Amygdala (tissue), 56 donors: ENCODE measurements at regions not wholly inside any gene's neighbourhood (a gene's known extent, or its start where the extent isn't known, plus 50 kb on each side); places are given as distances from the start of the nearest gene placed in this dataset.

Source experiments
- DNase-seq, 56 donors: peaks; one replicate each; lab custom pipeline; 2025; lab: John Stamatoyannopoulos, UW

DNA sequence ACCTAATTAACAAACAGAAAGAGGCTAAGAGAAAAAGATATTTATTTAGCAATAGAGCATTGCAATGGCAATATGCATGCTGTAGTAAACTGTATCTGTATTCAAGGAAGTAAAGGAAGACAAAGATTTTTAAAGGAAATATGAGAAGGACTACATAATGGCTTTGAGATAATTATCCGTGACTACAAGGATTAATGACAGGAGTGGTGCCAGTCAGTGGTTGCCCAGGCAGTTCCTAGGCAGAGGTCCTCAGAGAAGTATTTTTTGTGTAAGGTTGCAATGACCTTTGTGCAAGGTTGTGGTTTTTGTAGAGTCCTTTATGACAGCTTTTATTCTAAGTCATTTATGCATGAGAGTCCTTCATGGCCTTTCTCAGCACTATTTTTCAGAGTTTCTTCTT is 711.1 kb upstream of the CHRM3 start:
- DNase-seq = no peak

DNA sequence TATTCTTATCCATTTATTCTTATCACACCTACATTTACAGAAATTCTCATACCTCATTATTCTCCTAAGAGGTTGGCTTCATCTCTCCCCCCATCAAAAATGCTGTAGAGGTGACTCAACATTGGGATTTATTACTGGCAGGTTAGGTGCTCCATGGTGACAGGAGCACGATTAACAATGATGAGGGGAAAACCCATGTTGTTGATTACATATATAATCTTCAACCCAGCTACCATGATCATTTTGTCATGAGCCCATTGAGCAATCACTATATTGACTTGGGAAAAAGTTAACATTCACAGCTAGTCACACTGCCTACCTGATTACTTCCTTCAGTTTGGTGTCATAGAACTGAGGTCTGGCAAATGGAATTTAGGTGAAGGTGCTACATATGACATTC is 712.1 kb upstream of the CHRM3 start:
- no peak for DNase-seq

DNA sequence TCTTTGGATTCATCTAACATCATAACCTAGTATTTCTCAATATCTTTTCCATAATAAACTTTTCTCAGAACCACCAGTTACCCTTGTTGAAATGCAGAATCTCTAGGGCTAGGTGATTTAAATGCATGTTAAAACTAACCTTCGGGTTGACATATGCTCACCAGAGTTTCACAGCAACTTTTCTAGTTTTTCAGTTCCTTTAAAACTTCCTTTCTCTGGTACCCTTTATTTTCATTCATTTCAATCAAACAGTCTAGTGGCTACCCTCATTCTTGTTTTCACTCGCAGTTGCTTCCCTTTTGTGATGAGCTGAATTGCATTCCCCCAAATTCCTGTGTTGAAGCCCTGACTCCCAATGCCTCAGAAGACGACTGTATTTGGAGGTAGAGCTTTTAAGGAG is 712.8 kb upstream of the CHRM3 start:
- no peak for DNase-seq

DNA sequence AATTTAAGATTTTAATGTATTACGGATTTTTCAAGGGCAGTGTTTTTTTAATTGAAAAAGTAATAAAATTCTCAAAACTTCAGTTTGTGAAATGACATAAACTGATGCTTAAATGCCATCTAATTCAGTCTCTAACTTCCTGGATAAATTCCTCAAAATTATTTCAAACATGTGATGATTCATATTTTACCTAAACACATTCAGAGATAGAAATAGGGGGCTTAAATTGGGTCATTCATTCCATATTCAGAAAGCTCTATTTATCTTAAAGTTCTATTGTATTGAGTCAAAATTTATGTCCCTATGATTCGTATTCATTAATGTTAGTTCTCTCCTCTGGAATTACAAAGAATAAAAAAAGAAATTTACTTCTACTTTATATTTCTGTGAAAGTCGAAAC is 713.6 kb upstream of the CHRM3 start:
- no peak for DNase-seq

DNA sequence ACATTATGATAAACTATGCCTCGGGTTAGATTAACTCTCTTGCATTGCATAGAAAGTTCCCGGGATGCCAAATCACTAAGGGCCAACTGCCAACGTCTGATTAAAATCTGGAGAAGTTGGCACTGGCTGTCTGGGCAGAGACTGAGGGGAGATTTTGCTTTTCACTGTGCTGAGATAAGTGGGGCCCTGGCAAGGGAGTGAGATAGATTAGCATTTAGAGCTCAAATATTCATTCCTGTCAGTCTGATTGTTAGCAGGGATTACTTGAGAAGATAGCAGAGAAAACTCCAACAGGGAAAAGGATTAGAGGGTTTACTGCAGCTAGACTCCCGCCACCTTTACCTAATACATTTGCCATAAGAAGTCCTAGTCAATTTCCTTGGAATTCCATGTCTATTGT is 714.1 kb upstream of the CHRM3 start:
- DNase-seq = no peak

DNA sequence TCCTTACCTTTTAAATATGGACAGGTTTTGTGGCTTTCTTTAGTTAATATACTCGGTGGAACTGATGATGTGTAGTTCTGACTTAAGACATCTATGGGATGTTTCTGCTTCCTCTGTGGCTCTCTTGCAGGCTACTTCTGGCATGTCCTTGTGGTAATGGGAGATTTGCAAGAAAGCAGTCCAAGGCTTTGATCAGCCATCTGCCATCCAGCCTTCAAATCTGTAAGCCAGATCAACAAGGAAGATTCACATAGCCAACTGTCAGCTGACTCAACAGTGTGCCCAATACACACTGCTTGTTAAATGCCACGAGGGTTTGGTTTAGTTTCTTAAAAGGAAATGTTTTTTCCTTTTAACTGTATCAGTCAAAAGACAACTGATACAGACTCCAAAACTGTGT is 722.2 kb upstream of the CHRM3 start:
- DNase-seq = no peak

DNA sequence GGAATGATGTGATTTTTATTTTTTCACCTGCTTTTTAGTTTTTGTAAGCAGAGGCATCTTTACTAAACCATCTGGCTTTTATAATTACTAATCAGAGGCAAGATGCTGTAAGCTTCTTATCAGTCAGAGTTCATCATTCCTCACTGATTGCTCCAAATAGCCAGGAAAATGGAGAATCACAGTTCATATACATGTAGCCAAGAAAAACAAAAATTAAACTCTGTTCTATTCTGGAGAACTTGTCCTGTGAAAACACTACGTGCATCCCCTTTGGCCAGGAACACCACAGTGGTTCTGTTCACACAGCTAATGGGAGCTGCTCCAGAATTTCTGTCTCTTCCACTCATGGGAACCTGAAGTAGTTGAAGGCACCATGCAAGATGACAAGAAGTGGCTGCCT is 725.5 kb upstream of the CHRM3 start:
- DNase-seq = no peak

DNA sequence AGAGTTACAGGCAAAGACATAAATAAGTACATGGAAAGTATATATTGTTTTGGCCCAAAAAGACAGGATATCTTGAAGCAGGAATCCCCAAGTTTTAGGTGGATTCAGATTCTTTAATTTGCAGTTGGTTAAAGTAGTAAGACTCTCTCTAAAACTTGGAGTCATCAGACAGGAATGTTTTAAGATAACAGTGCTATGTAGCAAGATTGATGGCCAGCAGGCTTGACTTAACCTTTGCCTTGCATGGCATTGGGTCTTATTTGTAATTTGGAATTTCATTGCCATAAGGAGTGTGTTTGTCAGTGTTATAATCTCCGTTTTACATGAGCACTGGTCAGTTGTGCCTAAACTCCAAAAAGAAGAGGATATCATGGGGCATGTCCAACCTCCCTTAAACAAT is 727.6 kb upstream of the CHRM3 start:
- DNase-seq = no peak

DNA sequence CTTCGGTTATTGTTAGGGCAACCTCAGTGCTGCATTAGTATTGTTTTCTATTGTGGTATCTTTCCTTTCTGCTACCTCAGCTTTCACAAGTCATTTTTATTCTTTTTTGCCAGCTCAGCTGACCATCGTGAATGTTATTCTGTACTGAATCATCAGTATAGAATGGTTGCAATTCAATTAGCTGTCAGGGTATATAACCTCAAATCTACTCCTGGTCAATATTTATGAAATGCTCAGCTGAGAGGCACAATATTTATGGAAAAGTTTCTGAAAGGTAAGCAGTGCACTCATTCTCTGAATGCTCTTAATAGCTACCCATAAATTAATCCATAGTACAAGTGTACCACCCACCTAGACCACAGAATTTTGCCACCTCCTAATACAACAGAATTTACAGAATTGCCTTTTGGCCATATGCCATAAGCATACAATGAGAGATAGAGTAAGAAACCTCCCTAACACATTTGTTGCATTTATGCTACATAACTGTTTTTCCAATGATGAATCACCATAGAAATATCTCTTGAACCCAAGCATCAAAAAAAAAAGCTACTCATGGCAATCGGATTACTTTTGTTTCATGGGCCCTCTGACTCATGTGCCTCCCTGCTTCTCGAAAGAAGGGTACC is 732.6 kb upstream of the CHRM3 start:
- DNase-seq = no peak

DNA sequence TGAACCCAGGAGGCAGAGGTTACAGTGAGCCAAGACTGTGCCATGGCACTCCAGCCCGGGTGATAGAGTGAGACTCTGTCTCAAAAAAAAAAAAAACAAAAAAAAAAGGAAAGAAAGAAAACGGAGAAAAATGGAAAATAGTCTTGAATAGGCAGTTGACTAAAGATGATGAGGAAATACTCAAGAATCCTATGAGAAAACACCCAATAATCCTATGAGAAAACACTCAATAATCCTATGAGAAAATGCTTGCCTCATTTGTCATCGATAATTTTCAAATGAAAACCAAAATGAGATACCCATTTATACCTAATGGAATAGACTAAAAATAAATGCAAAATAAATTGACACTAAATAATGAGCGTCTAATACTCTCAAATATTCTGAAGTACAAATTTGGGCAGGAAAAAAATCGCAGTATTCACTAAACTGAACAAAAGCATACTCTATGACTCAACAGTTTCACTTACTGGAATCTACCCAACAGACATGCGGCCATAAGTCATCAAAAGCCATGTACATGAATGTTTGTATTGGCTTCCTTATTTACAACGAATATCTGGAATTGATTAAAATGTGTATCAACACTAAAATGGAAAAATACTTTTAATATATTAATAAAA is 733.9 kb upstream of the CHRM3 start:
- no peak for DNase-seq

DNA sequence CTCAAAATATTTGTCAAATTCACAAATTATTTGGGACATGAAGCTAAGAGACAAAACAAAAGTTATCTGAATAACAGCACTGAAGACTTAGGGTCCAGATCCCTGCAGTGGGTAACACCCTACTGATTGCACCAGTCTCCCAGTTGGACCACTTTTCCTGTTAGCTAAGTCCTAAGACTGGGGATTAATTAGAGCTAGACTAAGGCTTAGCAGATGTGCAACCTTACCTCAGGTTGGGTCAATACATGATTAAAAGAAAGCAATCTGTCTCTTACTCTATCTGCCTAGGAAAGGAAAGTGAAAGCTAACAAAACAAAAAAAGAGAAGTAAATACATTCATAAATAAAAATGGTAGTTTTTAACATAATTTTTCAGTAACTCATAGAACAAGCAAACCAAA is 737.2 kb upstream of the CHRM3 start:
- no peak for DNase-seq

DNA sequence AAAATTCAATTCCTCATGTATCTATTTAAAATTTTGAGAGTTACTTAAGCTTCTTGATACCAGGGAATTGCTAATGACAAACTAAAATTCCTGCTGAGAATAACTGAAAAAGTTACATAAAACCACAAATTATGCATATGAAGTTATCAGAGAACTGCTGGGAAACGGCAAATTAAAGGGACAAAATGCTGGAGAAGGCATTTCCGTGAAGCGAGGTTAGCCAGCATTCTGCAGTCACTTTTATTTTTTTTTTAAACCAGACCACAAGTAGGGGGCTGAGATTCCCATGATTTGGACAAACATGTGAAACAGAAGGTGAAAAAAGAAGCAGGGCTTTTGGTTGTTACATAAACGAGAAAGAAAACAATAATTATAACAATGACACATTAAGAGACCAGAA is 737.6 kb upstream of the CHRM3 start:
- no peak for DNase-seq

DNA sequence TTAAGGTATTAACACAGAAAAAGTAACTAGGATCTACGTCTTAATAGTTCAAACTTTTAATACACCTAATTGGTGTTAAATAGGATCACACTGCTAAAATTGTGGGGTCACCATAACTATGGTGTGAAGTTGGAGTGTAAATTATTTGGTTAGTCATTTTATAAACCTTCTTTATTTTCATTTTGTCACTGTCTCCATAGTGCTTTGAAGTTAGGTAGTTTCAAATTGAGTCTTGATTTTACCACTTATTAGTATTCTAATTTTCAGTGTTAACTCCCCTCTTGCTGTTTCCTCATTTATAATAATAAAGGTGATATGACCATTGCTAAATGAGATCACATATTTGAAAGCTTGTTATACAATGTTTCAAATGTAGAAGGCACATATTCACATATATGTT is 738.1 kb upstream of the CHRM3 start:
- no peak for DNase-seq

DNA sequence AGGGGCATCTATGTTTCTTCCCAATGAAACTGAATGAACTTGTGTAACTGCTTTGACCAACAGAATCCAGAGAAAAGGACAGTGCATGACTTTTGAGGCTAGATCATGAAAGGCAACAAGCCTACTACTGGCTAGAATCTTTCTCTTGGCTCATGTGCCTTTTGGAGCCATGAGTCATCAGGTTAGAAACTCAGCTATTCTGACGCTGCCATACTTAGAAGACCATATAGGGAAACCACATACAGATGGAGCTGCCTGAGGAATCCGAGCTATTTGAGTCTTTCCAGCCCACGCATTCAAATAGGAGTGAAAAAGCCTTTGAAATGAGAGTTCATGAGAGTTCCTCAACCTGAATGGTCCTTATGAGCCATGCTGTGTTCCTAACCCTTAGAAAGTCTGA is 738.5 kb upstream of the CHRM3 start:
- DNase-seq = no peak

DNA sequence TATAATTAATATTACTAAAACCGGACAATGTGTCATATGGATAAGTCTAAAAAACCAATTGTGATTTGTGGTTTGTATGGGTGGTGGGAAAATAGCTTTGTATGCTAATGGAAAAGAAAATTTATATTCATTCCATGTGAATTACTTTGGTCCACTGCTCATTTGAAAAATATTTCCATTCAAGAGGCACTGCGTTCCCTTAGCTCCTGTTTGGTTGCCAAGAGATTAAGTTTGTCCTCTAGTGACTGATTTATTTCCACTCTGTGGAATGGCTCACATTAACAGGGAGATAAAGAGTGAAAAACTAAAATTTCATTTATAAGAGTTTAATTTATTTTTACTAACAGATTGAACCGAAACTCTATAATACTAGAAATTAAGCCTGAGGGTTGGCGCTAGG is 744.1 kb upstream of the CHRM3 start:
- no peak for DNase-seq

DNA sequence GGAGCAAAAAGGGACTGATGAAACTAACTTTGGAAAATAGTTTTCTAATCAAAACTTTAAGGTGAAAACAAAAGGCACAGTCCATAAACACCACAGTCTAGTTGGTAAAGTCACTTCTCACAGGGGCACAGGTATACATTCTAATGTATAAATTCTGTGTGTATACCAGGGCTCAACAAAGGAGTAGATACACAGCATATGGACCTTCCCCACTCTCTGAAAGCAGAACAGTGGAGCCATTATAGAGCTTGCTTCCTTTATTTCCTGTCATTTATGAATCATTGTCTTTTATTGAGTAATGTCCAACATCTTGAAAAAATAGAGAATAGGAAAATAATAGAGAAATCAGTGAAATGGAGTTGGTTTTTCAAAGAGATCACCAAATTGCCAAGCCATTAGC is 746.5 kb upstream of the CHRM3 start:
- no peak for DNase-seq

DNA sequence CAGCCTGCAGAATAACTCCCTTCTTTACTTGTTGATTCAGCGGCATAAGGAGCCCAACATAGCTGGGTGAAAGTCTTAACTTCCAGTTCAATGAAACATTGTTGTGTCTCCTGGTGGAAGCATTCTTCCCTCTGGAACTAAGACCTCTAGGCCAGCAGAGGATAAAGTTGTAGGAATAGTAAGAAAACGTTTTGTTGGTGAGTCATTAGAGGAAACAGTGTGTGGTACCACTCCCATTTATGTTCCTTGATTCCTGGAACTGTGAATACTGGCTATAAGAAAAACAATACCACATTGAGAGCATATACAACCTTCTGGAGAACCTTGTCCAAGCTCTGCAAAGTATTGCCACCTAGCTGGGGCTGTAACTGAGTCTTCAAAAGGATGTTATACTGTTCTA is 737.4 kb upstream of the ZP4 start:
- DNase-seq = no peak

DNA sequence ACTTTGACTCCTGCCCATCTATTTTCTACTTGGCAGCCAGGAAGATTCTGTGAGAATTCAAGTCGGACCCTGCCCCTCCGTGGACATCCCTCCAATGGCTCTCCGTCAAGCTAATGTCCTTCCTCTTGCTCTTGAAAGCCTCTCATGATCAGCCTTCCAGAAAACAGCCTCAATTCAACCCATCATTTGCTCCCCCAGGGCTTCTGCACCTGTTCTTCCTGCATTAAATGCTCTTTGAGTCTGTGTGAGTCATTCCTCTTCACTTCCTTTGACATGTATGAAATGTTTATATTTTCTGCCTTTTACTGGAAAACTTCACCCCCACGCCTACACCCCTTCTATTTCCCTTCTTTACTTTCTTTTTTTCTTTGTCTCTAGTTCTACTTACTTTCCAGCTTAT is 734.1 kb upstream of the ZP4 start:
- DNase-seq = no peak

DNA sequence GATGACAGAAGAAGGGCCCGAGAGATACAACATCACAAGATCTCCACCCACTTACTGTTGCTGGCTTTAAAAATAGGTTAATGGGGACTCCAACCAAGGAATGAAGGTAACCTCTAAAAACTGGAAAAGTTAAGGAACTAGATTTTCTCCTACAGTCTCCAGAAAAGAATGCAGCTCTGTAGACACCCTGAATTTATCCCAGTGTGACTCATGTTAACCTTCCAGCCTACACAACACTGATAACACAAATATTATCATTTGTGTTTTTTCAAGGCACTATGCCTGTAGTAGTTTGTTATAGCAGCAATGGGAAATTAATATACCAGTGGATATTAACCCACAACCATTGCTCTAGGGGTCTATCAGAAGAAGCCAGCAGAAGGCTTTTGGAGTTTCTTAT is 730.7 kb upstream of the ZP4 start:
- DNase-seq = no peak

DNA sequence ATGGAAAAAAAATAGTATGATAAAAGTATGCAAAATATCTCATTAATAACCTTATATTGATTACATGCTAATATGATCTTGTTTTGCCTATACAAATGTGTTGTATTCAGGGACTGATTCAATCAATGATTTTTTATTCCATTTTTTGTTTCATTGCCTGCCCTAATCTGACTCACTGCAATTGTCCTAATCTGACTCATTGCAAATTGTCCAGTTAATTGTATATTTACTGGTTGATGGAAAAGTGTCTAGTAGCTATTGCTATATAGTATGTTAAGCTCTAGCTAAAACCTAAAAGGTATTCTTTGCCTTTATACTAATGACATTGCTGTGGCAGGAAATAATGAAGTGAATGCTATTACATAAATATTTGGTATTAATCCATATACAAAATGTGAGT is 728.9 kb upstream of the ZP4 start:
- DNase-seq = no peak

DNA sequence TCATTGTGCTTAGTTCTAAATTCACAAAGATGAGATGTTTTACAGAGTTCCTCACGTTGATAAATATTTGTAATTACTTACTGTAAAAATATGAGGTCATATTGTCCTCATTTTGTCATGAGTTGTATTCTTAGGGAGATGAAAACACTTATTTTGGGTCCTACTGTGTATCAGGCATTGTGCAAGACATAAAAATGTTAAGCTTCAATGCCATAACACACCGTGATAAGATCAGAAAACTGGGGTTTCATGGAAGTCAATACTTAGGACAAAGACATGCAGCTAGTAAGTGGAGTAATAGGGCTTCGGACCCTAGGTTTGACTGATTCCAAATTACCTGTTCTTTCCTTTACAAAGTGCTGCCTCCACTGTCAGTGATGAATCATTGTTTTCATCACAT is 720.7 kb upstream of the ZP4 start:
- no peak for DNase-seq

DNA sequence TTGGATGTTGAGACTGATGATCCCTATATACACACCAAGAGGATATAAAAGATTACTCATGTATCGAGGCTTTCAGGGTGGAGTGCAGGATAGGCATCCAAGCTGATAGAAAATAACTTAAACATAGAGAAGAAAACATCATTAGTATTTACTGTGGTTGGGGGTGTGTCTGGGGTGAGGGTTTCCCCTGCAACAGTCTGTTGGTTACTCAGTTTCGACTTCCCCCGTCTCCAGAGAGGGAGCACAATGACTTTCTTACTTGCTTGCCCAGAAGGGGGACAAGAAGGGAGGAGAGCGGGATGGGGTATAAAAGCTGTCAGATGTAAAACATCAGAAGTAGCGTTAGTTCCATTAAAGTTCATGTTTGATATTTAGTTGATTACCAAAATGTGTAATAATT is 717.4 kb upstream of the ZP4 start:
- no peak for DNase-seq

DNA sequence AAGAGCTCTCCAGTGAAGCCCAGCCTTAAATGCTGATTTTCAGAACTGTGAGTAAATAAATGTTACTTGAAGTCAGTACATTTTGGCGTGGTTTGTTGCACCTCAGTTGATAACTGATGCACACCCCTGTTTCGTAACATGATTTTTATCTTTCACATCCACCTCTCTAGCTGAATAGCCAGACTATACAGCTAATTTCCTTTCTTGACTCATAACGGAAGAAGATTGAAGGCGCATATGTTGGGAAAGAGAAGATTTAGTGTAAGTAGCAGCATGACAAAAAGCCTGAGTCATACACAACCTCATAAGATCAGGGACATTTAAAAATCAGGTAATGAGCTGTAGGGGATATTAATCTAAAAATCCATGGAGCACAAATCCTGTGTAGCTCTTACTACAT is 716.2 kb upstream of the ZP4 start:
- DNase-seq = no peak
